ENCODE measurements at regions not wholly inside any gene's neighbourhood (a gene's known extent, or its start where the extent isn't known, plus 50 kb on each side); places are given as distances from the start of the nearest gene placed in this dataset.
A peak's percentile ranks its signal among the peaks of the same experiment; 100 is the strongest.

GRCh38 chr14:81625343-81625742 lies 91.7 kb upstream of the SEL1L start:
- ChIA-PET POLR2A (no interaction called here), CTCF (interaction anchor here (0.6 to 1.4 kb wide), 6 partner anchors 34 to 1275 kb away, joined by 3 to 5 read pairs (median 3); no protein-coding TSS in a partner anchor)
- H3K9me3 ChIP-seq (ENCODE audit: control insufficient read depth, insufficient read depth, low read depth, low read length) = no peaks in the 10 kb centered on the region
- no peak overlapping the region for H3K27ac ChIP-seq (ENCODE audit: extremely low read depth, low read depth, low read length)
- no peaks in the 10 kb centered on the region for H3K4me1 ChIP-seq (ENCODE audit: control insufficient read depth, insufficient read depth, low read length)
- H3K4me3 ChIP-seq (ENCODE audit: low read depth, low read length) = no peak overlapping the region
- H3K36me3 ChIP-seq (ENCODE audit: control insufficient read depth in 2 of 2, insufficient read depth in 1 of 2, low read length in 2 of 2) = no peaks in the 10 kb centered on the region
- TF ChIP-seq ZNF654 (tag by site-specific recombination; IDR thresholded peaks at IDR 0.05; ENCODE audit: low read depth) = peak; percentile 40; the same call in 1 of the 2 replicates
- TF ChIP-seq ZNF624 (tag by site-specific recombination; IDR thresholded peaks at IDR 0.05) = no peak

- Histone ChIP-seq H3K36me3 (ENCODE audit: control insufficient read depth in 2 of 2, insufficient read depth in 1 of 2, low read length in 2 of 2) (no peaks in the 10 kb centered on the region), H3K27ac (ENCODE audit: extremely low read depth, low read depth, low read length) (no peak overlapping the region), H3K4me1 (ENCODE audit: control insufficient read depth, insufficient read depth, low read length) (no peaks in the 10 kb centered on the region), H3K9me3 (ENCODE audit: control insufficient read depth, insufficient read depth, low read depth, low read length) (no peaks in the 10 kb centered on the region), H3K4me3 (ENCODE audit: low read depth, low read length) (no peak overlapping the region)
- CTCF ChIA-PET = no interaction called here
- TF ChIP-seq BCL11B (tag by site-specific recombination; IDR thresholded peaks at IDR 0.05; ENCODE audit: low read depth) = no peak
- POLR2A ChIA-PET = no interaction called here
Measured at GRCh38 chr14:81632157-81632556, 98.5 kb upstream of the SEL1L start.

GRCh38 chr14:81633496-81633895 lies 99.8 kb upstream of the SEL1L start:
- CTCF ChIA-PET = interaction anchor here (0.5 kb wide), 1 partner anchor 304 kb away, joined by 6 read pairs; no protein-coding TSS in a partner anchor
- H3K4me3 ChIP-seq (ENCODE audit: low read depth, low read length) = no peak overlapping the region

DNA sequence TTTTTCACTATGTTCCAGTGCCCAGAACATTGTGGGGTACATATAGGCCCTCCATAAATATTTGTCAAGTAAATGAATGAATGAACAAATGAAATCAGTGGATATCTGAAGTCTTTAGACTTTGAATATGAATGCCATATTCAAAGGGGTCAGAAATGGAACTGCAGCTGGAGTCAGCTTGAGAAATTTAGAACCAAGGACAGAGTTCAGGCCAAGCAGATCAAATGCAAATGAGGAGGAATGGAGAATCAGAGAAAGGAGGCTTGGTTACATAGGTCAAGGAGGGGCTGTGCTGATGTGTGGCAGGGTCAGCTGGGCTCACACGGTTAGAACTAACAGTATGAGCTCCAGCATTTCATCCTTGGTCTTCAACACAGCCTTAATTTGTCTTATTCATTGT lies 104.0 kb upstream of the SEL1L start:
- Histone ChIP-seq H3K27ac (ENCODE audit: extremely low read depth, low read depth, low read length) (no peak overlapping the region), H3K36me3 (ENCODE audit: control insufficient read depth in 2 of 2, insufficient read depth in 1 of 2, low read length in 2 of 2) (no peaks in the 10 kb centered on the region), H3K4me1 (ENCODE audit: control insufficient read depth, insufficient read depth, low read length) (no peaks in the 10 kb centered on the region), H3K4me3 (ENCODE audit: low read depth, low read length) (no peak overlapping the region), H3K9me3 (ENCODE audit: control insufficient read depth, insufficient read depth, low read depth, low read length) (no peaks in the 10 kb centered on the region)
- ChIA-PET CTCF (no interaction called here), POLR2A (no interaction called here)
- TF ChIP-seq ZBTB48 (tag by site-specific recombination; IDR thresholded peaks at IDR 0.05) (no peak), MYNN (tag by site-specific recombination; IDR thresholded peaks at IDR 0.05; ENCODE audit: borderline replicate concordance) (no peak), GLI4 (tag by site-specific recombination; IDR thresholded peaks at IDR 0.05) (no peak), EGR2 (tag by site-specific recombination; IDR thresholded peaks at IDR 0.05; ENCODE audit: low read depth) (no peak), REST (tag by site-specific recombination; IDR thresholded peaks at IDR 0.05) (no peak), ZNF747 (tag by site-specific recombination; IDR thresholded peaks at IDR 0.05) (no peak)
- TF ChIP-seq, protein P1, sequence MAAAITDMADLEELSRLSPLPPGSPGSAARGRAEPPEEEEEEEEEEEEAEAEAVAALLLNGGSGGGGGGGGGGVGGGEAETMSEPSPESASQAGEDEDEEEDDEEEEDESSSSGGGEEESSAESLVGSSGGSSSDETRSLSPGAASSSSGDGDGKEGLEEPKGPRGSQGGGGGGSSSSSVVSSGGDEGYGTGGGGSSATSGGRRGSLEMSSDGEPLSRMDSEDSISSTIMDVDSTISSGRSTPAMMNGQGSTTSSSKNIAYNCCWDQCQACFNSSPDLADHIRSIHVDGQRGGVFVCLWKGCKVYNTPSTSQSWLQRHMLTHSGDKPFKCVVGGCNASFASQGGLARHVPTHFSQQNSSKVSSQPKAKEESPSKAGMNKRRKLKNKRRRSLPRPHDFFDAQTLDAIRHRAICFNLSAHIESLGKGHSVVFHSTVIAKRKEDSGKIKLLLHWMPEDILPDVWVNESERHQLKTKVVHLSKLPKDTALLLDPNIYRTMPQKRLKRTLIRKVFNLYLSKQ (tag by site-specific recombination; IDR thresholded peaks at IDR 0.05; ENCODE audit: borderline replicate concordance) = no peak
- TF ChIP-seq, protein P2, sequence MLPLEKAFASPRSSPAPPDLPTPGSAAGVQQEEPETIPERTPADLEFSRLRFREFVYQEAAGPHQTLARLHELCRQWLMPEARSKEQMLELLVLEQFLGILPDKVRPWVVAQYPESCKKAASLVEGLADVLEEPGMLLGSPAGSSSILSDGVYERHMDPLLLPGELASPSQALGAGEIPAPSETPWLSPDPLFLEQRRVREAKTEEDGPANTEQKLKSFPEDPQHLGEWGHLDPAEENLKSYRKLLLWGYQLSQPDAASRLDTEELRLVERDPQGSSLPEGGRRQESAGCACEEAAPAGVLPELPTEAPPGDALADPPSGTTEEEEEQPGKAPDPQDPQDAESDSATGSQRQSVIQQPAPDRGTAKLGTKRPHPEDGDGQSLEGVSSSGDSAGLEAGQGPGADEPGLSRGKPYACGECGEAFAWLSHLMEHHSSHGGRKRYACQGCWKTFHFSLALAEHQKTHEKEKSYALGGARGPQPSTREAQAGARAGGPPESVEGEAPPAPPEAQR (tag by site-specific recombination; IDR thresholded peaks at IDR 0.05) = no peak

More at GRCh38 chr14:81633496-81633895, 99.8 kb upstream of the SEL1L start:
- no peaks in the 10 kb centered on the region for H3K36me3 ChIP-seq (ENCODE audit: control insufficient read depth in 2 of 2, insufficient read depth in 1 of 2, low read length in 2 of 2)
- no peaks in the 10 kb centered on the region for H3K4me1 ChIP-seq (ENCODE audit: control insufficient read depth, insufficient read depth, low read length)
- TF ChIP-seq, protein P3, sequence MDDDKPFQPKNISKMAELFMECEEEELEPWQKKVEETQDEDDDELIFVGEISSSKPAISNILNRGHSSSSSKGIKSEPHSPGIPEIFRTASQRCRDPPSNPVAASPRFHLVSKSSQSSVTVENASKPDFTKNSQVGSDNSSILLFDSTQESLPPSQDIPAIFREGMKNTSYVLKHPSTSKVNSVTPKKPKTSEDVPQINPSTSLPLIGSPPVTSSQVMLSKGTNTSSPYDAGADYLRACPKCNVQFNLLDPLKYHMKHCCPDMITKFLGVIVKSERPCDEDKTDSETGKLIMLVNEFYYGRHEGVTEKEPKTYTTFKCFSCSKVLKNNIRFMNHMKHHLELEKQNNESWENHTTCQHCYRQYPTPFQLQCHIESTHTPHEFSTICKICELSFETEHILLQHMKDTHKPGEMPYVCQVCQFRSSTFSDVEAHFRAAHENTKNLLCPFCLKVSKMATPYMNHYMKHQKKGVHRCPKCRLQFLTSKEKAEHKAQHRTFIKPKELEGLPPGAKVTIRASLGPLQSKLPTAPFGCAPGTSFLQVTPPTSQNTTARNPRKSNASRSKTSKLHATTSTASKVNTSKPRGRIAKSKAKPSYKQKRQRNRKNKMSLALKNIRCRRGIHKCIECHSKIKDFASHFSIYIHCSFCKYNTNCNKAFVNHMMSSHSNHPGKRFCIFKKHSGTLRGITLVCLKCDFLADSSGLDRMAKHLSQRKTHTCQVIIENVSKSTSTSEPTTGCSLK (tag by site-specific recombination; IDR thresholded peaks at IDR 0.05) = no peak
- no peak for TF ChIP-seq ZNF398 (tag by site-specific recombination; IDR thresholded peaks at IDR 0.05)
- H3K9me3 ChIP-seq (ENCODE audit: control insufficient read depth, insufficient read depth, low read depth, low read length) = no peaks in the 10 kb centered on the region
- POLR2A ChIA-PET = no interaction called here
- H3K27ac ChIP-seq (ENCODE audit: extremely low read depth, low read depth, low read length) = no peak overlapping the region
